ENCODE measurements at regions not wholly inside any gene's neighbourhood (a gene's known extent, or its start where the extent isn't known, plus 50 kb on each side); places are given as distances from the start of the nearest gene placed in this dataset.

- DNase-seq (ENCODE audit: low spot score), result no peak
- Histone ChIP-seq H3K27ac (no peak overlapping the region), H3K4me3 (no peak overlapping the region)
- no peak for TF ChIP-seq CTCF (IDR thresholded peaks at IDR 0.05)
These were observed 109.8 kb downstream of the ZIC5 start for GRCh38 chr13:99861771-99862170.

GRCh38 chr13:99860745-99861144, 110.8 kb downstream of the ZIC5 start:
- DNase-seq (ENCODE audit: low spot score), result no peak
- Histone ChIP-seq H3K27ac (no peak overlapping the region), H3K4me3 (no peak overlapping the region)
- TF ChIP-seq CTCF (IDR thresholded peaks at IDR 0.05), result no peak

GRCh38 chr13:99859178-99860177, 112.1 kb downstream of the ZIC5 start:
- TF ChIP-seq CTCF (IDR thresholded peaks at IDR 0.05), result no peak
- no peak for DNase-seq (ENCODE audit: low spot score)
- H3K27ac ChIP-seq, result no peak overlapping the region
- H3K4me3 ChIP-seq, result no peak overlapping the region

GRCh38 chr13:99857738-99858137, 113.8 kb downstream of the ZIC5 start:
- Histone ChIP-seq H3K27ac (no peak overlapping the region), H3K4me3 (no peak overlapping the region)
- TF ChIP-seq CTCF (IDR thresholded peaks at IDR 0.05), result no peak
- DNase-seq (ENCODE audit: low spot score), result no peak

- no peak overlapping the region for H3K27ac ChIP-seq
- no peak for TF ChIP-seq CTCF (IDR thresholded peaks at IDR 0.05)
- no peak overlapping the region for H3K4me3 ChIP-seq
- no peak for DNase-seq (ENCODE audit: low spot score)
These were observed 115.8 kb downstream of the ZIC5 start for GRCh38 chr13:99855526-99856420.

- DNase-seq (ENCODE audit: low spot score), result no peak
- no peak overlapping the region for H3K27ac ChIP-seq
- TF ChIP-seq CTCF (IDR thresholded peaks at IDR 0.05), result no peak
- H3K4me3 ChIP-seq, result no peak overlapping the region
These were observed 117.2 kb downstream of the ZIC5 start for GRCh38 chr13:99854366-99854765.
